NAMALWA (cell line): ENCODE measurements at regions not wholly inside any gene's neighbourhood (a gene's known extent, or its start where the extent isn't known, plus 50 kb on each side); places are given as distances from the start of the nearest gene placed in this dataset.
"Not testable (repeated sequence)": the region's sequence is repeated elsewhere in the genome, so short reads cannot be mapped to it uniquely, and the experiment has no call there.

Experiments used
- DNase-seq: peaks from one replicate; pipeline ENCODE4 v3.0.0-alpha.2; 2015; ENCODE audit warnings: low spot score

DNA sequence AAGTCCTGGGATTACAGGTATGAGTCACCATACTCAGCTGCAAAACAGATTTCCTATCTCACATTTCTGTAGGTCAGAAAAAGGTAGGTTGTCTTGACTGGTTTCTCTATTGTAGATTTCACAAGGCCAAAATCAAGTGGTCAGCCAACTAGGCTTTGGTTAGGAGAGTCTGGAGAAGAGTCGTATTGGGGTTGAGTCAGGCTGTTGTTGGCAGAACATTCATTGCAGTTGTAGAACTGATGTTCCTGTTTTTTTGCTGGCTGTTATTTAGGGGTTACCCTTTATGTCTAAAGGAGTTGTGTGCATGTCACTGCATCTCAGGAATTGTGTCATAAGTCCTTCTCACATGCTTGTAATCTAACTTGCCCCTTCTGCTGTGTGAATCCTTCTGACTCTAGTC lies 814.2 kb upstream of the GRAMD2B start:
- DNase-seq: no peak

GRCh38 chr5:125610892-125611291 lies 812.3 kb upstream of the GRAMD2B start:
- no peak for DNase-seq

DNA sequence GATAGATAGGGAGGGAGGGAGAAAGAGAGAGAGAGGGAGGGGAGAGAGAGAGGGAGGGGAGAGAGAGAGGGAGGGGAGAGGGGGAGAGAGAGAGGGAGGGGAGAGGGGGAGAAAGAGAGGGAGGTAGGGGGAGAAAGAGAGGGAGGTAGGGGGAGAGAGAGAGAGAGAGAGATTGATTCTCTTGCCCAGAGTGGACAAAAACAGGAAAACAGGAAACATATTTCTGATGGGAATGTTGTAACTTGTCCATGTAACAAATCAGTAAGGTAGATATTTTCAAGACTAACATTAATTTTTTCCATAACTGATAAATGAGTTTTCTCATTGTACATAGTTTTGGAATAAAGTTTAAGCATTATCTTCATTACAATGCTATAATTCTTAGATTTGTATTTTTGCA lies 811.7 kb upstream of the GRAMD2B start:
- no peak for DNase-seq

DNA sequence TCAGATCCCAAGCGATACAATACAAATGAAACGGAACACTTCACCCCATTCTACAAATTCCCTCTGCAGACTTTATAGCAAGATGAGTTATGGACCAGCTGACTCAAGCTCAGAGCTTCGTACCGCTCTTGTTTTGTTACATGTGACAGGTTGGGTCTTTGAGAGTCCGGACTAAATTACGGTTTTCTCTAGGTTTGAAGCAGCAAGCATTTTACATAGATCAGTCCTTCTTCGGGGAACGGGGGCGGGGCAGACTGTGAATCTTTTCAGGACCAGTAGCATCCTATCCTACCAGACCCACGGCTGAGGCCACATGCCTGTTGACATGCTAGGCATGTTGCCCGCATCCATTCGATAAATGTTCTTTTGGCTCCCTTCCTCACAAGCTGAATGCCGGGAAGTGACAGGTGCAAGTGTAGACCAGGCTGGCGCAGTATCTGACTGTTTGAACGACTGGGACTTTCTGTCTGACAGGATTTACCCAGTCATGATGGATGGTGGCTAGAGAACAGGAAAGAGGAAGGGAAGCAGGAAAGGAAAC lies 811.0 kb upstream of the GRAMD2B start:
- DNase-seq: no peak

GRCh38 chr5:125612776-125613175 lies 810.4 kb upstream of the GRAMD2B start:
- DNase-seq: no peak

DNA sequence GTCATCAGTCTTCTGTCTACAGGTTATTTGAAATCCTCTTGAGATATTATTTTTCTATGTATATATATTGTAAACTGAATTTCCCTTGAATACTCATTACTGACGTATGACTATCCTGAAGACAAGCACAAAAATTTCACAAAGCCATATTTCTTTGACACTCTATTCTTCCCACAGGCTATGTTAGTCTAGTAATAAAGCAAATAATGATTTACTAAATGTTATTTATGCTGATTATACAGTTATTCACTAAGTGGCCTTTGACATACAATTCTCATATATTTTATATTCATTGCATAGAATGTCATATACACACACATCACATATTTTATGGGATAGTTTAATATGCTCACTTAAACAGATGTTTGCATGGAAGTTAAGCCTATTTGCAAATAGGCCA lies 793.0 kb upstream of the GRAMD2B start:
- no peak for DNase-seq

DNA sequence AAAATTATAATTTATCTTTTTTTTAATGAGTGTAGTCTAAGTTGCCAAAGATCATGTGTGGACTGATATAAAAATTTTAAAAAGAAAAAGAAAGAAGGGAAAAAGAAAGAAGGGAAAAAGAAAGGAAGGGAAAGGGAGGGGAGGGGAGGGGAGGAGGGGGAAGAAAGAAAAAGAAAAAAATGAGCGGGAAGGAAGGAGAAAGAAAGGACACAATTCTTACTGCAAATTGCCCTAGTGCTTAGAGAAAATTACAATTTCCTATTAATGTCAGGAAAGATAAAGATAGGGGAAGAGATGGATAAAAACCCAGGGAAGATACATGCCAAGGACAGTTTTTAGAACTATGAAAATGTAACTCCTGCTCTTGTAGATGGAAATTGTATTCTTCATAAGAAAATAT lies 789.7 kb upstream of the GRAMD2B start:
- no peak for DNase-seq

DNA sequence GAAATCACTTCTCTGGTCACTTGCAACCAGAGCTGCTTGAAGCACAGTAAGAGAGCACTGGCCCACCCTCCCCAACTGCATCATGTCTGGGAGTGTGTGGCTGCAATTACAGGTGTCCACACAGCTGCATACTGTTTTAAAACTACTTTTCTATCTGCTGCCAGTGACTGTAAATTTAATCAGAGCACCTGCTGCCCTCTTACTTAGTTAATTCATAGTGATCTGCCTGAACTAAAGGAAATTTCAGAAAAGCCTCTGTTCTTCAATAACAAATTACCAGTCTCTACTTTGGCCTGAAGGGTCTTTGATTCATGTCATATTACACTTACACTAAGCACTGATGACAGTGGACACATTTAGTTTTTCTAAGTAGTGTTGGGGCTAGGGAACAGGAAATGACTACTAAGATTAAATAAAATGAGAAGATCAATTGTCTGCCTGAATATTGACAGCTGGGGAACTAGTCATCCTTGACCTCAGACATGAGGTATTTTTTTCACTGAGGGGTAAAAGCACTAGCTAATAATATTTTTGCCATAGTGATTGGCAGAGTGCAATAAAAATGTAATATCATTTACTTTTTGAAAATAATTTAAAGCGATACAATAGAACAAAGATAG lies 788.9 kb upstream of the GRAMD2B start:
- peak; percentile 62 for DNase-seq

DNA sequence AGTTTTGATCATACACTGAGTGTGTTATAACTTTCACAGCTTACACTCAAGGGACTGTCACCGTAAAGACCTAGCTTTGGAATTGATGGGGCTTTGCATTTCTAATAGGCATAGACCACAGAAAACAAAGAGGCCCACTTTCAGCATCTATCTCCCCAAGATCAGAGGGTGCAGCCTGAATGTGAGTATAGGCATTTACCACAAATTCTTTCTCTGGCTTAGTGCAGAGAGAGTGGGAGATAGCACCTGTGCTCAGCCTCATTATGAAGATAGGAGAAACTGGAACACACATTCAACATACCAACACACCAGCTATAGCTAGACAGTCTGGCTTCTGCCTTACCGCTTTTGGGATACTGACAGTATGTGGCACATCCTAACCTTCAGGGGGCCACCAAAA lies 783.4 kb upstream of the GRAMD2B start:
- no peak for DNase-seq

GRCh38 chr5:125652761-125653160 lies 770.4 kb upstream of the GRAMD2B start:
- DNase-seq: no peak

GRCh38 chr5:125654392-125654791 lies 768.8 kb upstream of the GRAMD2B start:
- DNase-seq: no peak

- DNase-seq: no peak
These were observed 768.1 kb upstream of the GRAMD2B start for GRCh38 chr5:125655156-125655555.

DNA sequence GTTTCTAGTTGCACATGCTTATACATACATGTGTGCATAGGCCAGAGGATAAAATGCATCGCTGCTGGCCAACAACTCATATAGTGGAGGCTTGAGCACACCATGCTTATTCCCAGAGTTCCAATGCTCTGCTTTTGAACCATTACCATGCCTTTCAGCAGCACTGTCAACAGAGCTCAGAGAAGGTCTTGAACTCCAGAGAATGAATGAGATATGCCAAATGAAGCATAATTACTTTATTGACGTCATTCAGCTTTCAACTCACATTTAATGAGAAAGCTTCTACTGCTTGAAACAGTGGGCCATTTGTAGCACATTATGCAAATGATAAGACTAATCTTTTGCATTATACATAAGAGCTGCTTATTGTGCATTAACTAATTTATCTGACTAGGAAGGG lies 765.3 kb upstream of the GRAMD2B start:
- DNase-seq: no peak

DNA sequence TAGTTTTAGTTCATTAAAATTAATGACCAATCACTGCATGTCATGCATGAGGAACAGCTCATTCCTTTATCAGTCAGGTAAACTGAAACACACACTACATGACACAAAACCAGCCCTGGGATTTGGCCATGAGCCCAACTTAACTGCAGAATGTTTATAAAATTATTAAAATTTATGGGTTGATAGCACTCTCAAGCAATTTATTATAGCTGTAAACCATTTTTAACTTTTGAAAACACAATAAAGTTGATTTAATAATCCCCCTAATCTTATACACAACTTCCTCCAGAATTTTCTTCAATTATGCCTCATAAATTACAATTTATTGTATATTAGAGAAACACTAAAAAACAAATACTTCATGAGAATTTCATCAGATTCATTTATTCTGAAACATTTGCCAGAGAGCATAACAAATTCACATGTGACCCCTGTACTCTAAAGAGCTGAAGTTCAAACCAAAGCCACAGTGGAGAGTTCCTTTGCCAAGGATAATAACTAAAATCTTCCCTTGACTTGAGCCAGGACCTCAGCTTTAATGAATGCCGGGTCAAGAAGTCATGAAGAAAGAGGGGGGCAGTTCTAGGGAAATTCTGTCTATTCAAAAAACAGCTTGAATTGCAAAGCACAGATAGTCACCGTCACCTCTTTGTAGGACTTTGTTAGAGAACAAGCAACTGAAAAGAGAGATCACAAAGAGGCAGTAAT lies 763.7 kb upstream of the GRAMD2B start:
- DNase-seq: no peak

- DNase-seq: no peak
These were observed 762.8 kb upstream of the GRAMD2B start for GRCh38 chr5:125660231-125660895.

DNA sequence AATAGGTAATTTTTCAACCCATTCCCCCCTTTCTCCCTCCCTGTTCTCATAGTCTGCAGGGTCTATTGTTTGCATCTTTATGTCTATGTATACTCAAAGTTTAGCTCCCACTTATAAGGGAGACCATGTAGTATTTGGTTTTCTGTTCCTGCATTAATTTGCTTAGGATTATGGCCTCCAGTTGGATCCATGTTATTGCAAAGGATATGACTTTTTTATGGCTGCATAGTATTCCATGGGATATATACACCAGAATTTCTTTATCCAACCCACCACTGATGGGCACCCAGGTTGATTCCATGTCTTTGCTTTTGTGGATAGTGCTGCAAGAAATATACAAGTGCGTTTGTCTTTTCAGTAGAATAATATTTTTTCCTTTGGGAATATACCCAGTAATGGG lies 761.6 kb upstream of the GRAMD2B start:
- DNase-seq: no peak

- no peak for DNase-seq
These were observed 754.3 kb upstream of the GRAMD2B start for GRCh38 chr5:125668884-125669283.

DNA sequence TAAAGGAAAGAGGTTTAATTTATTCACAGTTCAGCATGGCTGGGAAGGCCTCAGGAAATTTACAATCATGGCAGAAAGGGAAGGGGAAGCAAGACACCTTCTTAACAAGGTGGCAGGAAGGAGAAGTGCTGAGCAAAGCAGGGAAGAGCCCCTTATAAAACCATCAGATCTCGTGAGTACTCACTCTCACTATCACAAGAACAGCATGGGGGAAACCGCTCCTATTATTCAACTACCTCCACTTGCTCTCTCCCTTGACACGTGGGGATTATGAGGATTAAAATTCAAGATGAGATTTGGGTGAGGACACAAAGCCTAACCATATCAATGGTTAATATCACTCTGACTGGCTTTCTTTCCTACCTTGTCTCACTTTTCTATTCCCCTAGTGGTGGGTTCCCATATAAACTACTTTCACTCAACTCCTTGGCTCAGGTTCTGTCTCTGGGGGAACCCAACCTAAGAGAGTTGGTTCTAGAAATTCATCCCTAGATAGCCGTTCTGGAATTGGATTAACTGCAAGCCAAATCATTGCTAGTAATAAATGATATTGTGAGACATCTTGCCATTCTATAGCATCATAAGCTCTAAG lies 749.8 kb upstream of the GRAMD2B start:
- DNase-seq: peak; percentile 2

GRCh38 chr5:125679522-125679921 lies 743.7 kb upstream of the GRAMD2B start:
- no peak for DNase-seq

- no peak for DNase-seq
These were observed 739.5 kb upstream of the GRAMD2B start for GRCh38 chr5:125683669-125684068.

GRCh38 chr5:125685771-125686170 lies 737.4 kb upstream of the GRAMD2B start:
- DNase-seq: no peak

DNA sequence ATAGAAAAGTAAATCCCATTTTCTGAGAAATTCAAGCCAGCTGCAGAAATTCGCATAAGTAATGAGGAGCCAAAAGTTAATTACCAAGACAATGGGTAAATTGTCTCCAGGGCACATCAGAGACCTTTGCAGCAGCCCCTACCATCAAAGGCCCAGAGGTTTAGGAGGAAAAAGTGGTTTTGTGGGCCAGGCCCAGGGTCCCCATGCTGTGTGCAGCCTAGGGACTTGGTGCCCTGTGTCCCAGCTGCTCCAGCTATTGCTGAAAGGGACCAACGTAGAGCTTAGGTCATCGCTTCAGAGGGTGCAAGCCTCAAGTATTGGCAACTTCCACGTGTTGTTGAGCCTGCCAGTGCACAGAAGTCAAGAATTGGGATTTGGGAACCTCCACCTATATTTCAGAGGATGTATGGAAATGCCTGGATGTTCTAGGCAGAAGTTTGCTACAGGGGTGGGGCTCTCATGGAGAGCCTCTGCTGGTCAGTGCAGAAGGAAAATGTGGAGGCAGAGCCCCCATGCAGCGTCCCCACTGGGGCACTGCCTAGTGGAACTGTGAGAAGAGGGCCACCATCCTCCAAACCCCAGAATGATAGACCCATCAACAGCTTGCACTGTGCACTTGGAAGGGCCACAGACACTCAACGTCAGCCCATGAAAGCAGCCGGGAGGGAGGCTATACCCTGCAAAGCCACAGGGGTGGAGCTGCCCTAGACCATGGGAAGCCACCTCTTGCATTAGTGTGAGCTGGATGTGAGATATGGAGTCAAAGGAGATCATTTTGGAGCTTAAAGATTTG lies 731.3 kb upstream of the GRAMD2B start:
- DNase-seq: not testable (repeated sequence)
